GM12878 (cell line): ENCODE measurements at regions not wholly inside any gene's neighbourhood (a gene's known extent, or its start where the extent isn't known, plus 50 kb on each side); places are given as distances from the start of the nearest gene placed in this dataset.

Experiments used
- ATAC-seq: fragments of 200-7000 bp; cut with Tn5 transposase; 3 replicates; pipeline ENCODE4 v1.9.1; 2020; ENCODE audit warnings: mild to moderate bottlenecking, moderate library complexity
- BruUV-seq: library from RNA; stranded (reverse); fragments of 400-500 nt; replicated peaks from 2 replicates; lab custom pipeline; 2021; lab: Mats Ljungman, UMichigan
- CTCF ChIA-PET: fragments of 300-600 bp; sonication (Branson Sonifier 250); formaldehyde crosslinking; extraction: SDS; loops from one replicate; lab custom pipeline; 2021; ENCODE audit warnings: inconsistent platforms; lab: Yijun Ruan, JAX
- POLR2A ChIA-PET: fragments of 350-600 bp; formaldehyde crosslinking; extraction: SDS; loops from one replicate; lab custom pipeline; 2021; ENCODE audit warnings: inconsistent platforms; lab: Charles Lee
- RAD21 ChIA-PET: fragments of 300-600 bp; sonication (Branson Sonifier 250); formaldehyde crosslinking; loops from one replicate; lab custom pipeline; 2023; ENCODE audit warnings: antibody characterized with exemption; ENCODE audit not compliant: unreplicated experiment; lab: Charles Lee
- SMC1A ChIA-PET: fragments of 300-600 bp; sonication (Branson Sonifier 250); formaldehyde crosslinking; loops from one replicate; lab custom pipeline; 2023; ENCODE audit not compliant: unreplicated experiment, uncharacterized antibody; lab: Charles Lee
- DNase-seq: peaks from one replicate; pipeline ENCODE4 v3.0.0-alpha.2; 2011; ENCODE audit warnings: low read depth, low spot score
- FAIRE-seq: peaks from 3 replicates; lab custom pipeline; 2011; peaks lifted over from hg19 to GRCh38; lab: Jason Lieb, UNC
- H2AFZ ChIP-seq: 2 replicates; pipeline ENCODE4 v1.6.0; 2011; ENCODE audit warnings: low read depth, low read length, control low read depth; ENCODE audit not compliant: control insufficient read depth
- H3K27ac ChIP-seq: 2 replicates; pipeline ENCODE4 v1.5.1; 2011; ENCODE audit warnings: control low read depth; ENCODE audit not compliant: control insufficient read depth, insufficient read depth
- H3K27me3 ChIP-seq, 2 experiments: replicated peaks in 1 of 2; 2 replicates each; pipeline versions ENCODE4 v1.6.0 to v1.6.1; 2011; ENCODE audit warnings: low read length in 1 of 2; ENCODE audit not compliant: control insufficient read depth in 2 of 2, insufficient read depth in 2 of 2
- H3K36me3 ChIP-seq, 2 experiments: 2 replicates each; pipeline ENCODE4 v1.5.1; 2011; ENCODE audit warnings: low read length in 1 of 2; ENCODE audit not compliant: control insufficient read depth in 2 of 2, insufficient read depth in 2 of 2
- H3K4me1 ChIP-seq: 2 replicates; pipeline ENCODE4 v1.6.1; 2011; ENCODE audit warnings: mild to moderate bottlenecking, low read length, moderate library complexity, mixed read lengths; ENCODE audit not compliant: control insufficient read depth, insufficient read depth
- H3K4me2 ChIP-seq: 2 replicates; pipeline ENCODE4 v1.6.0; 2011; ENCODE audit warnings: control low read depth; ENCODE audit not compliant: control insufficient read depth, insufficient read depth
- H3K4me3 ChIP-seq: fragments of 200-600 bp; sonication (generic); 2 replicates; pipeline ENCODE4 v1.5.1; 2016
- H3K79me2 ChIP-seq: 2 replicates; pipeline ENCODE4 v1.6.0; 2011; ENCODE audit warnings: low read length; ENCODE audit not compliant: control insufficient read depth, insufficient read depth
- H3K9ac ChIP-seq: 2 replicates; pipeline ENCODE4 v1.8.0; 2011; ENCODE audit warnings: low read length, control low read depth, mixed read lengths; ENCODE audit not compliant: control insufficient read depth, insufficient read depth
- H3K9me3 ChIP-seq: replicated peaks from 3 replicates; pipeline ENCODE4 v1.5.1; 2011; ENCODE audit warnings: mild to moderate bottlenecking, low read length; ENCODE audit not compliant: control insufficient read depth, insufficient read depth
- H4K20me1 ChIP-seq: 2 replicates; pipeline ENCODE4 v1.6.0; 2011; ENCODE audit not compliant: control insufficient read depth, insufficient read depth
- CBFB ChIP-seq: IDR thresholded peaks from 2 replicates; pipeline ENCODE4 v1.6.1; 2016; ENCODE audit warnings: antibody characterized with exemption, low read depth
- CBX3 ChIP-seq: fragments of 200-600 bp; sonication (generic); IDR thresholded peaks from 2 replicates; pipeline ENCODE4 v1.6.1; 2016; ENCODE audit warnings: low read depth, borderline replicate concordance
- CBX5 ChIP-seq: sonication (generic); IDR thresholded peaks from 2 replicates; pipeline ENCODE4 v1.6.1; 2016; ENCODE audit warnings: low read depth, moderate library complexity, mild to moderate bottlenecking, inconsistent platforms
- EED ChIP-seq: sonication (generic); IDR thresholded peaks from 2 replicates; pipeline ENCODE4 v1.6.1; 2016; ENCODE audit warnings: antibody characterized with exemption, low read depth
- EP300 ChIP-seq, 2 experiments: fragments of 150-350 bp in 1 of 2; IDR thresholded peaks; 2 replicates each; pipeline ENCODE4 v1.6.1; 2011 to 2012; ENCODE audit warnings: low read depth in 2 of 2, low read length in 2 of 2, borderline replicate concordance in 1 of 2, improper control_type of control experiment in 1 of 2, inconsistent platforms in 1 of 2; ENCODE audit not compliant: control insufficient read depth in 1 of 2
- IRF5 ChIP-seq: fragments of 450-650 bp; IDR thresholded peaks from 2 replicates; pipeline ENCODE4 v1.6.1; 2017; ENCODE audit warnings: borderline replicate concordance
- JUNB ChIP-seq: IDR thresholded peaks from 2 replicates; pipeline ENCODE4 v1.6.1; 2016; ENCODE audit warnings: antibody characterized with exemption, mild to moderate bottlenecking
- KAT2A ChIP-seq: conservative IDR thresholded peaks from 2 replicates; pipeline ENCODE4 v1.6.1; 2011; ENCODE audit warnings: low read depth, low read length; ENCODE audit not compliant: control insufficient read depth
- RELA ChIP-seq: fragments of 450-650 bp; IDR thresholded peaks from 2 replicates; pipeline ENCODE4 v1.8.0; 2014; ENCODE audit warnings: borderline replicate concordance; ENCODE audit not compliant: partially characterized antibody
- ZNF592 ChIP-seq: fragments of 450-650 bp; IDR thresholded peaks from 2 replicates; pipeline ENCODE4 v1.6.1; 2017; ENCODE audit warnings: mild to moderate bottlenecking, moderate library complexity
- WGBS: methylation state at CpG from one replicate; pipeline ENCODE4 v1.1.6; 2016; ENCODE audit warnings: low lambda C conversion rate; ENCODE audit not compliant: insufficient replicate concordance, insufficient coverage; ENCODE audit errors: missing lambda C conversion rate; 5-methylcytosine and 5-hydroxymethylcytosine counted together
- in situ Hi-C: fragments of 300-500 bp; cut with MboI; formaldehyde crosslinking; loops from 9 replicates; pipeline ENCODE4 v1.14.3; 2018; ENCODE audit warnings: mixed read lengths
- intact Hi-C: fragments of 100-400 bp; cut with micrococcal nuclease; formaldehyde crosslinking; loops from one replicate; pipeline ENCODE4 v1.14.2; 2022; ENCODE audit not compliant: unreplicated experiment
- TF ChIP-seq, protein P1 (sequence below): fragments of 450-650 bp; IDR thresholded peaks from 2 replicates; pipeline ENCODE4 v1.6.1; 2018; ENCODE audit warnings: borderline replicate concordance, mild to moderate bottlenecking; ENCODE audit not compliant: partially characterized antibody

DNA sequence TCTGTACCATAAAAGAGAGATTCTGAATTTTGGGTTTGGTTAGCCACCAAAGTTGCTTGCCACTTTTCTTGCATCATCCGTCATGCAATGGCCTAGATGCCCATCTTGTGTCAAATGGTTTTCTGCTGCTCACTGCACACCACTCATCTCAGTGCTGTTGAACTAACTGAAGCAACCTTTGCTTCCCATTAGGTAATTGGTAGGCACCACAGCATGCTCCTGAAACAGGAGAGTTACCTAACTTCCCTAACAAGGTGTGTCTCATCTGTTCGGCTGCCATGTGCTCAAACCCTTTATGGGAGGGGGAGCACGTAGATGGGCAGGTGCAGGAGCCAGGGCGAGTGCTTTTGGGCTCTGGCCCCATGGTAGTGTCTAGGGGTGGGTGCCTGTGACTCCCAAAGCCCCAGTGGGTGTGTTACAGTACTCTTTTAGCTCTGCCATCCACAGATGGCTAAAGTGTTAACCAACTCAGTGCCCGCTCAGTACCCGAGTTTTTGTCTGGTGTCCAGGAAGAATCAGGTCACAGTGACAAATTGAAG is 147.4 kb upstream of the SPACA1 start:
- Histone ChIP-seq H3K4me3 (no peak overlapping the region), H3K4me1 (peaks cover 24% of the 10 kb centered on the region), H4K20me1 (no peaks in the 10 kb centered on the region), H3K36me3 (no peaks in the 10 kb centered on the region), H3K79me2 (no peaks in the 10 kb centered on the region), H2AFZ (no peak overlapping the region), H3K9ac (no peak overlapping the region), H3K27me3 (no peaks in the 10 kb centered on the region), H3K4me2 (no peak overlapping the region), H3K9me3 (no peaks in the 10 kb centered on the region), H3K27ac (no peak overlapping the region)
- ChIA-PET POLR2A (interaction anchor here (1.4 to 1.7 kb wide), 3 partner anchors 9 to 51 kb away, joined by 3 to 4 read pairs (median 3); no protein-coding TSS in a partner anchor), SMC1A (interaction anchor here (1.2 kb wide), 1 partner anchor 27 kb away, joined by 3 read pairs; no protein-coding TSS in a partner anchor), RAD21 (no interaction called here), CTCF (no interaction called here)
- in situ Hi-C loops: no loop called here
- DNase-seq: no peak
- intact Hi-C loops: no loop called here
- no peak for TF ChIP-seq CBFB
- no peak for TF ChIP-seq ZNF592
- TF ChIP-seq IRF5: no peak
- no peak for TF ChIP-seq EED
- TF ChIP-seq CBX5: no peak
- TF ChIP-seq RELA: no peak
- TF ChIP-seq, protein P1, sequence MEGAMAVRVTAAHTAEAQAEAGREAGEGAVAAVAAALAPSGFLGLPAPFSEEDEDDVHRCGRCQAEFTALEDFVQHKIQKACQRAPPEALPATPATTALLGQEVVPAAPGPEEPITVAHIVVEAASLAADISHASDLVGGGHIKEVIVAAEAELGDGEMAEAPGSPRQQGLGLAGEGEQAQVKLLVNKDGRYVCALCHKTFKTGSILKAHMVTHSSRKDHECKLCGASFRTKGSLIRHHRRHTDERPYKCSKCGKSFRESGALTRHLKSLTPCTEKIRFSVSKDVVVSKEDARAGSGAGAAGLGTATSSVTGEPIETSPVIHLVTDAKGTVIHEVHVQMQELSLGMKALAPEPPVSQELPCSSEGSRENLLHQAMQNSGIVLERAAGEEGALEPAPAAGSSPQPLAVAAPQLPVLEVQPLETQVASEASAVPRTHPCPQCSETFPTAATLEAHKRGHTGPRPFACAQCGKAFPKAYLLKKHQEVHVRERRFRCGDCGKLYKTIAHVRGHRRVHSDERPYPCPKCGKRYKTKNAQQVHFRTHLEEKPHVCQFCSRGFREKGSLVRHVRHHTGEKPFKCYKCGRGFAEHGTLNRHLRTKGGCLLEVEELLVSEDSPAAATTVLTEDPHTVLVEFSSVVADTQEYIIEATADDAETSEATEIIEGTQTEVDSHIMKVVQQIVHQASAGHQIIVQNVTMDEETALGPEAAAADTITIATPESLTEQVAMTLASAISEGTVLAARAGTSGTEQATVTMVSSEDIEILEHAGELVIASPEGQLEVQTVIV: no peak
- TF ChIP-seq CBX3: no peak
- TF ChIP-seq KAT2A: no peak
- TF ChIP-seq JUNB: no peak
- TF ChIP-seq EP300 (IDR thresholded peaks at IDR 0.05; ENCODE audit: borderline replicate concordance in 1 of 2, control insufficient read depth in 1 of 2, low read depth in 2 of 2, low read length in 2 of 2): no peak
- BruUV-seq: no TSS peak
- ATAC-seq: no peak
- WGBS: 95% methylated on average over 6 of the region's 6 CpGs
- FAIRE-seq: no peak
